ENCODE measurements at regions not wholly inside any gene's neighbourhood (a gene's known extent, or its start where the extent isn't known, plus 50 kb on each side); places are given as distances from the start of the nearest gene placed in this dataset.

DNA sequence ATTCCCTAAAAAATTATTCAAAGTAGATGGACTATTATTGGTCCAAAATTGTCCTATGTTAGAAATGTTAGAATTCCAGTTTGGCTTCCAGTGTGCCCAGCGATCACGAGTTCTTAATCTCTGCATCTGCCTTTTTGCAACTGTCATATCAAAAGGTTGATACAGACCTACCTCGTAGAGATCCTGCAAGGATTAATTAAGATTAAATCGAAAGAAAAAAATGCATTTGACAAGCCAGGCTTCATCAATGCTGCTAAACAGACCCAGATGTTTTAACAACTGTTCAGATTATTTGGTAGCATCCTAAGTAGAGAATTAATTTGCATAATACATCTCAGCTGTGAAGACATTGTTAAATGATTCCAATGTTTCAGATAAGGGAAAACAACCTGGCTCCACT lies 336.5 kb downstream of the CRPPA start:
- no peak for DNase-seq

GRCh38 chr7:16084370-16084769 lies 337.0 kb downstream of the CRPPA start:
- no peak for DNase-seq

DNA sequence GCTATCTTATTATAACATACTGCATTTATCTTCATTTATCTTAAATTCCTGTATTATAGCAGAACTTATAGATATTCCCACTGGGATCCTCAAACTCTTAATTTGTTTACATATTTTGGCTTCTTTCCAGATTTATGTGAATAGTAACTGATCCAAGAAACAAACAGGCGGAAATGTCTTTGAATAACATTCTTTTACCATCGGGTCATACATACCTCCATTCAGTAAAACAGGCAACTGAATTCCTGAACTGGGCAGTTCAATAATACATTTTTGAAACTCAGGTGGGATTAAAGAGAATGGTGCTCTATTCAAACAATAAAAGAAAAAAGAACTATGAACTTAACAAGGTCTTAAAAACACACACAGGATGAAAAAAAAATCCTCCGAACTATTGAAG lies 337.4 kb downstream of the CRPPA start:
- no peak for DNase-seq

- no peak for DNase-seq
These were observed 341.2 kb downstream of the CRPPA start for GRCh38 chr7:16080131-16080530.

GRCh38 chr7:16079723-16080122 lies 341.6 kb downstream of the CRPPA start:
- DNase-seq = no peak

DNA sequence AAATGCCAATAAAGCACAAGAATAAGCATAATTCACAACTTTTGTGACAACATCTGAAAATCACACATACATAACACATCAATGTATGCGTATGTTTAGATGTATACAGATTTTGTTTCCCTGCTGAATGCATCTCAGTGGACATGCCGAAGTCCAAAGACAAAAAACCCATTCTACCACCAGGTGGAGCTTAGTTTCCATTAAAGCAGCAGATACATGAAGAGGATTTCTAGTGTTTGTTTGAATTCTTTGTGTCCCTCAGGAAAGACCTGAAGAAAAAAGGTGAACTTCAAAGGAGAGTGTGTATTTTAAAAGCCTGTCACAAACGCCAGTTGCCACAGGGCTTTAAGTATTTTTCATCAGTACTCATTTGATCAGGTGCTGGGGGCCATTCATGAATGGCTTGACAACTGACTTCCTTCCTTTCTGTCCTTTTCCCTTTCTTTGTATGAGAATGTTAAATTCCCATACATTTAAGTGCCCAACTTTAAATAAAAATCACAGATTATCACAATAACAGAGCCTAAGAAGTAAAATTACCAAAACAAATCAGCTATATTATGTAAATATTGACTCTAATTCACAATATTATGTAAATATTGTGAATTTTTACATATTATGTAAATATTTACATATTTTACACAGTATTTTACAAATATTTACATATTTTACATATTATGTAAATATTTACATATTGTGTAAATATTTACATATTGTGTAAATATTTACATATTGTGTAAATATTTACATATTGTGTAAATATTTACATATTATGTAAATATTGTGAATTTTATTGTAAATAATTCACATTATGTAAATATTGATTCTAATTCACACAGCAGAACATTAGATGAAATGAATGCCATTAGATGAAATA lies 343.0 kb downstream of the CRPPA start:
- DNase-seq = no peak

GRCh38 chr7:16071246-16071857 lies 350.0 kb downstream of the CRPPA start:
- DNase-seq = no peak

DNA sequence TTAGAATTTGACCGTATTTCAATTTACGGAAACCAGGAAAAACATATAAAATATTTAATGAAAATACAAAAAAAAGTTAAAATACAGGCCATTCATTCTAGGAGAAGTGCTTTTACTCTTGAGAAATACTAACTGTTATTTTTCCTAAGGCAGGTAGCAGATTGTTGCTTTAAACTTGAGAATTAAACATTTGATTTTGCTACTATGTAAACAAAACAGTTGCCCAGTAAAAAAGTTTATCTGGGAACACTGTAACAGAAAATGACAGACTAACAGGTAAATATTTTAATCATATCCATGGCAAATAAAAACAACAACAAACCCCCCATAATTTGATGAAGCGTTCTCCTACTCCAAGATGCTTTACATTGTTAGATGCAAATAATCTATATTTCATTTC lies 350.5 kb downstream of the CRPPA start:
- DNase-seq = no peak

GRCh38 chr7:16069998-16070397 lies 351.3 kb downstream of the CRPPA start:
- DNase-seq = no peak

DNA sequence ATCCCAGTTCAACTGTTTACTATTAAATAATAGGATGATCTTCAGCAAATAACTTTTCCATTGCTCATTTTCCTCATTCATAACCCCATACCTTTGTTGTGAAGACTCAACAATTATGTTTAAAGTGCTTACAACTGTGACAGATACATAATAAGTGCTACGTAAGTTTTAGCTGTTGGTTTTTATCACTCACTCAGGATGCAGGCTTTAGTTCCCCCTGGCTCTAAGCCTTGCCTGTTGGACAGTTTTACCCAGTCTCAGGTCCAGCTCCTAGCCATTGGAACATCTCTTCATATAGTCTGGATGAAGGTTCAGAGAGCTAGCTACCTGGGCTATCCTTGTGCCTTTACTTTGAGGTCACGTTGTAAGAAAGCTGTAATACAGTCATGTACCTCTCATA lies 353.2 kb downstream of the CRPPA start:
- no peak for DNase-seq

- DNase-seq = no peak
These were observed 353.6 kb downstream of the CRPPA start for GRCh38 chr7:16067711-16068110.

DNA sequence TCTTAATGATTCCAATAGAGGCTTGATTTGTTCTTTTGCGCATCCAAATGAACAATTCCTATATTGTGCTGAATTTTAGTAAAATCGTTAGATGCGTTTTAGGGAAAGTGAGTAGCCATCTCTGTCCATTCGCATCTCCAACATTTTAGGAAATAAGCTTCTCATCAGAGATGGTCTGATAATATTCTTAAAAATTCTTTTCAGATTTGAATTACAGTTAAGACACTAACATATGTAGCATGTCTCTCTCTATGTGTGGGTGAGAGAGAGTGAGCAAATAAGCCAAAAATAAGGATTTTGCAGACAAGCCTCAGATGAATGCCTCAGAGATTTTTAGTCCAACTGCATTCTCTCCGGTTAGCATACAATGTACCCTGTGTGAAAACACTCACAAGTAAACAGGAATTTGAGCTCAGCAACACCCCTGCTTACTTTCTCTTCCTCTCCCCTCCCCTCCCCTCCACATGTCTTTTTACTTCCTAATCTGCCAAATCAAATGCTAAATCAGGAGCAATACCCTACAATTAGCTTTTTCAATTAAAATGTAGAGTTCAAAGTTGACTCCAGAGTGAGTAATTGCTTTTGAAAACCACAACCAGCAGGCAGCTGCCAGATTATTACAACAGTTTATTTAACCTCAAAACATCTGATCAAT lies 354.4 kb downstream of the CRPPA start:
- DNase-seq = no peak

DNA sequence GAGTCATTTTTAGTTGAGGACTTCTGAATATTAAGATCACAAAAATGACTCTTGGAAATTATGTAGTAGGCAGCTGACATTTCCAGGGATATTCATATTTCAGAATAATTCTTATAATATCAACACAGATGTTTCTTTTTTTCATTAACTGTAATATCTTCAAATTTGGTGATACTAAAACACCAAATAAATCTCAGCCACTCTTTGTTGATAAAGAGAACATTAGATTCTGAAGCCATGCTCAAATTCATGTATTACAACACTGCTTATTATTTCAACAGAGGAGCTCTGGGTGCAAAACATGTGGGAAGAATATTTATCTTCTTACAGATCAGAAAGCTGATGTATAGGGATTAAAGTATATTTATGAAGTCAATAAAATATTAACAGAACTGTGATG lies 355.4 kb downstream of the CRPPA start:
- DNase-seq = no peak

DNA sequence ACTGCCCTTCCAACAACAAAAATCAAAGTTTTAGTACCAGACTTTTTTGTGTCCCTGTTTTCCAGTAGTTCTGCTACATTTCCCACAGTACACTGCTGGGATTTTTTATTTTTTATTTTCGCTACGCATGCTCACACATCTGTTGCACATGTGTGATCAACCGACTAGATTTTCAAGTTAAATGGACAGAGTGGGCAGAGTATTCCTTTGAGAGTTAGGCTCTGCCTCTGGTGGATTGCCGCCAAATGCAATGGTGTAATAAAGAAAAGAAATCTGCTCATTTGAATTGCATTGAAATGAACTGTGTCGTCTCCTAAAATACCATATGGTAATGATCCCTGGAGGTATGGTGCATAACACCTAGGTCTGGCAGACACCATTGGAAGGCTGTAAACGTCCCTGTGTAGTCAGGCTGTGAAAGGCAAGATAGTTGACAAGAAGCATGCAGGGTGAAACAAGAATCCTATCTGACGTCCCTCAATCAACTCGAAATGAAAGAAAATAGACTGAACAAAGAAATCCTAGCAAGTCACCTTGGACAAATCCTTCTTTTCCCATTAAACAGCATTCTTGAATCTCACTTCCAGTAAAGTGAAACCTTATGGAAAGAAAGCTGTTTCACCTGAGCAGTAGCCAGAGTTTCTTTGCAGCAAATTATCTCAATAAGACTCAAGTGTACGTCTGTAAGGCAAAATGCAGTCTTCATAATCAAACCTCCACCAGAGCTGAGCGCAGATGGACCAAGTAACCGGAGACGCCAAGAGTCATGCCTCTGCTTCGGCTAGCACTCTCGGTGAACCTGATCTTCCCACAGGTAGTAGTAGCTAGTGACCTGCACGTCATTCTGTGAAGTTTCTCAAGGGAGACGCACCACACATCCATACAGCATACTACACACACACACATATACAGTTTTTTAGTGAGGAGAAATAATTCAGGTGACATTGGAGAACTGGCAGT lies 357.3 kb downstream of the CRPPA start:
- no peak for DNase-seq

DNA sequence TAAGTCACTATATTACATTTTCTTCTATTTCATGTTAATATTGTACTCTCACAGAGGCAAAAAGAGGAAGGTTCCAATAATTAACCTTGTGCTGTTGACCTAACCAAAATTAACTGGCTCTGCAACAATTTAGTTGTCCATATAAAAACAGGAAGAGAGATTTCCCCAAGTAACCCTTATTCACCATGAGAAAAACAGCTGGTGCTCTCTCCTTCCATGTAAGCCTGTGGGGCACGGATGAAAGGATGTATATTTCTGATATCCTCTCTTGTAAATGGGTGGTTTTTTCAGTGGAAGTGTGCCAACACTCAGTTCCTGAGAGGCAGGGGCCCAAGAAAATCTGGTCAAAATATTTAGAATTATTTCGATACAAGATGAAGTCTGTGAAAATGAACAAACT lies 358.1 kb downstream of the CRPPA start:
- no peak for DNase-seq

GRCh38 chr7:16062269-16062668 lies 359.1 kb downstream of the CRPPA start:
- no peak for DNase-seq

DNA sequence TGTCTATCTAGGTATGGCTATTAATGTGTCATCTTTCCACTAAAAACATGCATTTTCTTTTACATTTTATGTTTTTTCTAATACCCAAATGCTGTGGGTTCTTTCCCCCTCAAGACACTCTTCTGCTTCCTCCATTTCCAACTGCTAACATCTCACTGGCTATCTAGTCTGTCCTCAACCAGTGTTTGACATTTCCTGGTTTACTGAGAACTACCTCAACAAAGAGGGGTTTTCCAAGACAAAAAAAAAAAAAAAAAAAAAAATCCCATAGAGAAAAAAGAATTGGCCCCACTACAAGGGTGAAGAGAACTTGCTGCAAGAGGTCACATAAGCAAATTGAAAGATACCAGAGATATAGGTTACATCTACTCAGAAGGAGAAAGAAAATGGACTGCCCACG lies 359.7 kb downstream of the CRPPA start:
- no peak for DNase-seq

- no peak for DNase-seq
These were observed 360.3 kb downstream of the CRPPA start for GRCh38 chr7:16061011-16061410.

- DNase-seq = no peak
These were observed 360.8 kb downstream of the CRPPA start for GRCh38 chr7:16060502-16060901.

DNA sequence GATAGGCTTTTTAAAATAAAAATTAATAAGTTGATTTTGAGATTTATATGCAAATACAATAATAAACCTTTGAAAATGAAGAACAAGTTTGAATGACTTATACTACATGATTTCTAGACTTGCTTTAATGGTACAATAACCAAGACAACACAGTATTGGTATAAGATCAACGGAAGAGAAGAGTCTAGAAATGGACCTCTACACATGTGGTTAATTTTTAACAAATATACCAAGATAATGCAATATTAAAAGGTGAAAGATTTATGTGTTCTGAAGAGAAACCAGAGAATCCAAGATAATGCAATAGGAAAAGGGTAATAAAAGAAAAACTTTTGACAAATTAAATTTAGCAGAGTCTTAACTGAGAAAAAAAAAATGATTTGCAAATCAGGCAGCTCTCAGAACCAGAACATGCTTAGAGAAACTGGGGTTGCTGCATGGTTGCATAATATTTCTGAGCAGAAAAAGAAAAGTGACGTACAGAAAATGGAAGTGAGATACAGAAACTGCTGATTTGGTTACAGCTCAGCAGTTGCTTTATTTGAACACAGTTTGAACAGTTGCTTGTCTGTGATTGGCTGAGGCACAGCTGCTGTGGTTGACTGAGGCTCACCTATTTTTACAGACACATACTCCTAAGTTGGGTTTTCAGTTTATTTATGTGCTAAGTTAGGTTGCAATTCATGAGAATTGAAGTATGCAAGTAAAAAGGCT lies 365.9 kb downstream of the CRPPA start:
- DNase-seq = no peak

- no peak for DNase-seq
These were observed 365.2 kb upstream of the MEOX2 start for GRCh38 chr7:16051561-16052255.

- no peak for DNase-seq
These were observed 359.6 kb upstream of the MEOX2 start for GRCh38 chr7:16046041-16046440.
